Parathyroid adenoma (tissue), 2 donors: ENCODE measurements at regions not wholly inside any gene's neighbourhood (a gene's known extent, or its start where the extent isn't known, plus 50 kb on each side); places are given as distances from the start of the nearest gene placed in this dataset.
"Not testable (repeated sequence)": the region's sequence is repeated elsewhere in the genome, so short reads cannot be mapped to it uniquely, and the experiment has no call there.

ENCODE experiments used
- H2AFZ ChIP-seq: fragments of 300-600 bp; sonication (generic); one replicate; pipeline ENCODE4 v1.7.0; 2017; ENCODE audit warnings: antibody characterized with exemption, mild to moderate bottlenecking
- H3K27ac ChIP-seq: fragments of 300-600 bp; sonication (generic); one replicate; pipeline ENCODE4 v1.7.0; 2017
- H3K27me3 ChIP-seq: fragments of 300-600 bp; sonication (generic); one replicate; pipeline ENCODE4 v1.7.0; 2017; ENCODE audit warnings: low read length; ENCODE audit not compliant: control insufficient read depth, insufficient read depth
- H3K36me3 ChIP-seq: fragments of 300-600 bp; sonication (generic); one replicate; pipeline ENCODE4 v1.7.0; 2017; ENCODE audit warnings: low read length; ENCODE audit not compliant: control insufficient read depth, insufficient read depth
- H3K4me1 ChIP-seq: fragments of 300-600 bp; sonication (generic); one replicate; pipeline ENCODE4 v1.7.0; 2017; ENCODE audit warnings: control low read depth
- H3K4me2 ChIP-seq: fragments of 300-600 bp; sonication (generic); one replicate; pipeline ENCODE4 v1.7.0; 2017; ENCODE audit warnings: low read length
- H3K4me3 ChIP-seq: fragments of 300-600 bp; sonication (generic); one replicate; pipeline ENCODE4 v1.7.0; 2017; ENCODE audit warnings: low read depth, low read length
- H3K79me2 ChIP-seq: fragments of 300-600 bp; sonication (generic); one replicate; pipeline ENCODE4 v1.7.0; 2017; ENCODE audit warnings: control low read depth
- H3K9ac ChIP-seq: fragments of 300-600 bp; sonication (generic); one replicate; pipeline ENCODE4 v1.7.0; 2017; ENCODE audit warnings: mild to moderate bottlenecking
- H3K9me3 ChIP-seq: fragments of 300-600 bp; sonication (generic); one replicate; pipeline ENCODE4 v1.7.0; 2017; ENCODE audit warnings: low read length; ENCODE audit not compliant: control insufficient read depth
- CTCF ChIP-seq: fragments of 300-600 bp; sonication (generic); IDR thresholded peaks from one replicate; pipeline ENCODE4 v1.7.0; 2017; ENCODE audit warnings: antibody characterized with exemption, mild to moderate bottlenecking
- donor health status: primary hyperparathyroidism.

- H3K79me2 ChIP-seq, result no peaks in the 10 kb centered on the region
- no peaks in the 10 kb centered on the region for H3K27me3 ChIP-seq
- no peak overlapping the region for H3K9ac ChIP-seq
- H3K4me1 ChIP-seq, result no peaks in the 10 kb centered on the region
- H3K27ac ChIP-seq, result no peak overlapping the region
- no peaks in the 10 kb centered on the region for H3K9me3 ChIP-seq
- no peaks in the 10 kb centered on the region for H3K36me3 ChIP-seq
- no peak for TF ChIP-seq CTCF
- H2AFZ ChIP-seq, result no peak overlapping the region
- no peak overlapping the region for H3K4me3 ChIP-seq
- H3K4me2 ChIP-seq, result no peak overlapping the region
Observed at GRCh38 chr3:147301781-147302180, 104.6 kb downstream of the ZIC4 start.

DNA sequence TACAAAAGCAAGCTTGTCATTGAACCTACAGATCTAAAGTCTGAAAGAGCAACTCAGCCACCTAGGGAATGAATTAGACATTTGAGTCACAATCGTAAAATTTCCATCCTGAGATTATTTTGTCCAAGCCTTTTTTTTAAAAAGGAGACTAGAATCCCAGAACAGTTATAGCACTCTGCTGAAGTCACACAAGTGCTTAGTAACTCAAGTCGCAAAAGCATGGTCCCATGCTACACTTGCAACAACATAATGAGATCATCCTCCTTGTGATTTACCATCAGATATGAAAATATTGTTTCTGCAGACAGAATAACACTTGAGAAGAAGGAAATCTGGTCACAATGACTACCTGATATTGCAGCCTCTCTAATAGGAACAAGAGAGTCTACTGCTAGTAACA, 106.7 kb downstream of the ZIC4 start:
- H3K9ac ChIP-seq, result no peak overlapping the region
- H3K27ac ChIP-seq, result no peak overlapping the region
- no peak overlapping the region for H3K4me3 ChIP-seq
- H3K4me1 ChIP-seq, result no peaks in the 10 kb centered on the region
- H3K79me2 ChIP-seq, result no peaks in the 10 kb centered on the region
- H2AFZ ChIP-seq, result no peak overlapping the region
- no peak for TF ChIP-seq CTCF
- no peaks in the 10 kb centered on the region for H3K27me3 ChIP-seq
- no peaks in the 10 kb centered on the region for H3K9me3 ChIP-seq
- H3K4me2 ChIP-seq, result no peak overlapping the region
- H3K36me3 ChIP-seq, result no peaks in the 10 kb centered on the region

DNA sequence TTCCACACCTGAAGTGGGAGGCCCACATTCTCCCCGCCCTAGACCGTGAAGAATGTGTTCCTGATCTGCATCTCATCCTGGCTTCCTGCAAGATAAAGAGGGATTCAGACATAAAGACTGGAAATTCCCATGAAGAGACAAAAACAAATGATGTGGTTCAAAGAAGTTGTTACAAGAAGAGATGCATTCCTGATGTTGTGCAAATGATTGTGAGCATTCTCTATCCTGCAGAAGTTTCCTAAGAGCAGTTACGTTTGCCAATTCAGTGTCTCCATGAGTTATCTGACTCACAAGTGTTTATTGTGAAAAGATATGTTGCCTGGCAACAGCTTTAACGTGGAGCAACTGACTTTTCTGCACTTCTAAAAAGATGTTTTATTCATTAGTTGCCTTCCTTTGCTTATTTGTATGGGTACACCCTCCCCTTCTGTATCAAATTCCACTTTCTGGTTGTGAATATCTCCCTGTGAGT, 107.8 kb downstream of the ZIC4 start:
- H3K36me3 ChIP-seq, result no peaks in the 10 kb centered on the region
- H3K27ac ChIP-seq, result peak overlapping the region; percentile 63
- no peak overlapping the region for H3K4me3 ChIP-seq
- no peak for TF ChIP-seq CTCF
- no peaks in the 10 kb centered on the region for H3K4me1 ChIP-seq
- no peaks in the 10 kb centered on the region for H3K79me2 ChIP-seq
- no peaks in the 10 kb centered on the region for H3K9me3 ChIP-seq
- no peaks in the 10 kb centered on the region for H3K27me3 ChIP-seq
- H3K4me2 ChIP-seq, result no peak overlapping the region
- H2AFZ ChIP-seq, result peak overlapping the region; percentile 6
- no peak overlapping the region for H3K9ac ChIP-seq

- no peak overlapping the region for H3K9ac ChIP-seq
- no peaks in the 10 kb centered on the region for H3K4me1 ChIP-seq
- TF ChIP-seq CTCF, result no peak
- no peak overlapping the region for H3K4me2 ChIP-seq
- H2AFZ ChIP-seq, result peak overlapping the region; percentile 10
- H3K4me3 ChIP-seq, result no peak overlapping the region
- no peaks in the 10 kb centered on the region for H3K9me3 ChIP-seq
- H3K27ac ChIP-seq, result peak overlapping the region; percentile 49
- no peaks in the 10 kb centered on the region for H3K27me3 ChIP-seq
- H3K36me3 ChIP-seq, result no peaks in the 10 kb centered on the region
- H3K79me2 ChIP-seq, result no peaks in the 10 kb centered on the region
Observed at GRCh38 chr3:147297761-147298350, 108.5 kb downstream of the ZIC4 start.

GRCh38 chr3:147287370-147287769, 119.0 kb downstream of the ZIC4 start:
- H3K79me2 ChIP-seq, H3K36me3 ChIP-seq, H3K9me3 ChIP-seq, H3K9ac ChIP-seq, H3K4me1 ChIP-seq, H2AFZ ChIP-seq, H3K4me2 ChIP-seq, H3K27me3 ChIP-seq, H3K4me3 ChIP-seq, H3K27ac ChIP-seq: not testable (repeated sequence)
